ENCODE measurements at regions not wholly inside any gene's neighbourhood (a gene's known extent, or its start where the extent isn't known, plus 50 kb on each side); places are given as distances from the start of the nearest gene placed in this dataset.

DNA sequence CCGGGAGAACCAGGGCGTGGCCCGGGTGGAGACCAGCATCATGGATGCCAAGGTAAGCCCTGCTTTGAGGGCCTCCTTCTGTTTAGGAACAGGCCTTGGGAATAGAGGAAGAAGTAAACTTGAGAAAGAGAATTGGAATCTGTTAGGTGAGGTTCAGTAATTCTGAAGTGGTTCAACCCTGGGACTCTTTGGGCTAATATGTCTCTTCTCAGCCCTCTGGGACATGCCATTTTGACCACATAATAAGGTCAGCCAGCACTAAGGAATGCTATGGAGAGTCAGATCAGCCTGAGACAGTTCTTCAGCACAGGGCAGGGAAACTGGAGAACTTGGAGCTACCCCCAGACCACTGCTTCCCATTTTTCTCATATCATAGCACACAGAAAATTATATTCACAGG, 63.3 kb upstream of the PRPS1 start:
- Histone ChIP-seq H3K4me3 (ENCODE audit: low read depth in 1 of 2, low read length in 2 of 2) (no peak overlapping the region), H3K79me2 (ENCODE audit: insufficient read depth, low read length) (no peaks in the 10 kb centered on the region), H3K9me3 (ENCODE audit: insufficient read depth, low read length, severe bottlenecking) (no peaks in the 10 kb centered on the region), H4K20me1 (ENCODE audit: insufficient read depth, low read length) (no peaks in the 10 kb centered on the region), H3K4me2 (ENCODE audit: insufficient read depth, low read length) (no peak overlapping the region), H3K27me3 (ENCODE audit: insufficient read depth, low read length, poor library complexity) (no peaks in the 10 kb centered on the region), H3K27ac (ENCODE audit: low read length) (no peak overlapping the region), H3K36me3 (ENCODE audit: insufficient read depth, low read length) (no peaks in the 10 kb centered on the region), H2AFZ (ENCODE audit: low read depth, low read length) (no peak overlapping the region), H3K4me1 (ENCODE audit: insufficient read depth, low read length) (no peaks in the 10 kb centered on the region), H3K9ac (ENCODE audit: low read depth, low read length) (no peak overlapping the region)
- TF ChIP-seq, protein P1, sequence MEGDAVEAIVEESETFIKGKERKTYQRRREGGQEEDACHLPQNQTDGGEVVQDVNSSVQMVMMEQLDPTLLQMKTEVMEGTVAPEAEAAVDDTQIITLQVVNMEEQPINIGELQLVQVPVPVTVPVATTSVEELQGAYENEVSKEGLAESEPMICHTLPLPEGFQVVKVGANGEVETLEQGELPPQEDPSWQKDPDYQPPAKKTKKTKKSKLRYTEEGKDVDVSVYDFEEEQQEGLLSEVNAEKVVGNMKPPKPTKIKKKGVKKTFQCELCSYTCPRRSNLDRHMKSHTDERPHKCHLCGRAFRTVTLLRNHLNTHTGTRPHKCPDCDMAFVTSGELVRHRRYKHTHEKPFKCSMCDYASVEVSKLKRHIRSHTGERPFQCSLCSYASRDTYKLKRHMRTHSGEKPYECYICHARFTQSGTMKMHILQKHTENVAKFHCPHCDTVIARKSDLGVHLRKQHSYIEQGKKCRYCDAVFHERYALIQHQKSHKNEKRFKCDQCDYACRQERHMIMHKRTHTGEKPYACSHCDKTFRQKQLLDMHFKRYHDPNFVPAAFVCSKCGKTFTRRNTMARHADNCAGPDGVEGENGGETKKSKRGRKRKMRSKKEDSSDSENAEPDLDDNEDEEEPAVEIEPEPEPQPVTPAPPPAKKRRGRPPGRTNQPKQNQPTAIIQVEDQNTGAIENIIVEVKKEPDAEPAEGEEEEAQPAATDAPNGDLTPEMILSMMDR (IDR thresholded peaks at IDR 0.05; ENCODE audit: borderline replicate concordance, extremely low read depth, low read length, poor library complexity, severe bottlenecking): no peak
- no peak for TF ChIP-seq EZH2 (IDR thresholded peaks at IDR 0.05; ENCODE audit: borderline replicate concordance, low read depth, low read length, severe bottlenecking)
- DNase-seq (no peak), ATAC-seq (ENCODE audit: insufficient read depth, low read depth) (no peak)

DNA sequence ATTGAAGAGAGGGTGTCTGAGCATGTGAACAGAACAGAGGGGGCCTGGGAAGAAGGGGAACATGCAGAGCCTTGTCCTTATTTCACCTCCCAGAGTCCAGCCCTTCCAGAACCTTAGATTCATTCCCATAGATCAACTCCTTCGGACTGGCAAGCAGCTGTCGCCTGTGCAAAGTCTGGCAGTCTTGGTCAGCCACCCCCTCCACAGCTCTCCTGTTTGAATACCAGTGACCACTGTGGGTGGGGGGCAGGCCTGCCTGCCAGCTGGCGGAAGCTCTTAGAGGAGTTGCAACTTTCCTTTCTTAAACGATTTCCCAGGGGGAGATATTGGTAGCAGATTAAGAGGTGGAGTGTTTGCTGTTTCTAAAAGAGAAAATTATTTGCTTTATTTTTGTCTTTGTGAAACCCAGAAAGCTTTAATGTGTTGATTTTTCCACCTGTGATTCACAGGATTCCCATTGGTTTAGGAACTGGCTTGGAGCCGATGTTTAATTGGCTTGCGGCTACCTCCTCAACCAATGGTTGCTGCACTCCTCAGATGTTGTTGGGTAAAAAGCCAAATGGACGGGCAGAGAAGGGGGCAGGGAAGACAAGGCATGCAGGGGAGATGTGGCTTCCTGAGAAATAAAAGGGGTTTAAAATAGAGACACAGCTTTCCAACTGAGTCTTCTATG, 62.2 kb upstream of the PRPS1 start:
- Histone ChIP-seq H3K4me2 (ENCODE audit: insufficient read depth, low read length) (no peak overlapping the region), H3K9ac (ENCODE audit: low read depth, low read length) (no peak overlapping the region), H3K9me3 (ENCODE audit: insufficient read depth, low read length, severe bottlenecking) (no peaks in the 10 kb centered on the region), H4K20me1 (ENCODE audit: insufficient read depth, low read length) (no peaks in the 10 kb centered on the region), H3K36me3 (ENCODE audit: insufficient read depth, low read length) (no peaks in the 10 kb centered on the region), H2AFZ (ENCODE audit: low read depth, low read length) (no peak overlapping the region), H3K79me2 (ENCODE audit: insufficient read depth, low read length) (no peaks in the 10 kb centered on the region), H3K27ac (ENCODE audit: low read length) (no peak overlapping the region), H3K27me3 (ENCODE audit: insufficient read depth, low read length, poor library complexity) (no peaks in the 10 kb centered on the region), H3K4me3 (ENCODE audit: low read depth in 1 of 2, low read length in 2 of 2) (no peak overlapping the region), H3K4me1 (ENCODE audit: insufficient read depth, low read length) (no peaks in the 10 kb centered on the region)
- TF ChIP-seq, protein P1 (IDR thresholded peaks at IDR 0.05; ENCODE audit: borderline replicate concordance, extremely low read depth, low read length, poor library complexity, severe bottlenecking): no peak
- TF ChIP-seq EZH2 (IDR thresholded peaks at IDR 0.05; ENCODE audit: borderline replicate concordance, low read depth, low read length, severe bottlenecking): no peak
- ATAC-seq (ENCODE audit: insufficient read depth, low read depth) (no peak), DNase-seq (no peak)

DNA sequence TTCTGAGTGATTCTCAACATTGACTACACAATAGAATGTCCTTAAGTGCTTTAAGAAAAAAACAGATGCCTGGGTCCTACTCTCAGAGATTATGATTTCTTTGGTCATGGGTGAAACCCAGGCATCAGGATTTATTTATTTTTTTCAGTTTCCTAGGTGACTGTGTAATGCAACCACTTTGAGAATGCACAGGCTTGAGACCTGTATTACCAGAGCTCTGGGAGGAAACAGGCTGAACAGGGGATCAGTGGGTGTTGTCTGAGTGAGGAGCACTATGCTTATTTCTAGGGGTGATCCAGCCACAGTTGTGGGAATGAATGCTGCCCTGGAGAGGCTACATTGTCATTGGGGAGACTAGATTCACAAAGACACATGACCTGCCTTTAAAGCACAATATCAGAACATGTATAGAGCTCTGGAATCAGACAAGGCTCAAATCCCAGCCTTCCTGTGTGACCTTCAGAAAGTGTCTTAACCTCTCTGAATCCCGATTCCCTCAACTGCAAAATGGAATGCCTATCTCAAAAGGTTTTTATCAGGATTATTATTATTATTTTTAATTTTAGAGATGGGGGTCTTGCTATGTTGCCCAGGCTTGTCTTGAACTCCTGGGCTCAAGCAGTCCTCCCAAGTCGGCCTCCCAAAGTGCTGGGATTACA, 61.6 kb upstream of the PRPS1 start:
- H2AFZ ChIP-seq (ENCODE audit: low read depth, low read length): no peak overlapping the region
- H3K4me2 ChIP-seq (ENCODE audit: insufficient read depth, low read length): no peak overlapping the region
- no peaks in the 10 kb centered on the region for H3K4me1 ChIP-seq (ENCODE audit: insufficient read depth, low read length)
- H3K27ac ChIP-seq (ENCODE audit: low read length): no peak overlapping the region
- no peak for ATAC-seq (ENCODE audit: insufficient read depth, low read depth)
- DNase-seq: no peak
- no peaks in the 10 kb centered on the region for H3K79me2 ChIP-seq (ENCODE audit: insufficient read depth, low read length)
- H3K4me3 ChIP-seq (ENCODE audit: low read depth in 1 of 2, low read length in 2 of 2): no peak overlapping the region
- H4K20me1 ChIP-seq (ENCODE audit: insufficient read depth, low read length): no peaks in the 10 kb centered on the region
- H3K27me3 ChIP-seq (ENCODE audit: insufficient read depth, low read length, poor library complexity): no peaks in the 10 kb centered on the region
- no peak for TF ChIP-seq EZH2 (IDR thresholded peaks at IDR 0.05; ENCODE audit: borderline replicate concordance, low read depth, low read length, severe bottlenecking)
- TF ChIP-seq, protein P1 (IDR thresholded peaks at IDR 0.05; ENCODE audit: borderline replicate concordance, extremely low read depth, low read length, poor library complexity, severe bottlenecking): no peak
- H3K36me3 ChIP-seq (ENCODE audit: insufficient read depth, low read length): no peaks in the 10 kb centered on the region
- H3K9ac ChIP-seq (ENCODE audit: low read depth, low read length): no peak overlapping the region
- no peaks in the 10 kb centered on the region for H3K9me3 ChIP-seq (ENCODE audit: insufficient read depth, low read length, severe bottlenecking)
